T-helper 1 cell treated with Interleukin-12 subunit alpha and Interleukin-12 subunit beta and Interleukin-4 antibody, amounts not matched to agents 30 ng/mL and 1 ng/mL, for 36 hours (primary cell): ENCODE measurements at regions not wholly inside any gene's neighbourhood (a gene's known extent, or its start where the extent isn't known, plus 50 kb on each side); places are given as distances from the start of the nearest gene placed in this dataset.

ENCODE experiments used
- intact Hi-C: fragments of 100-400 bp; cut with micrococcal nuclease; formaldehyde crosslinking; loops from one replicate; pipeline ENCODE4 v1.15.1; 2024

DNA sequence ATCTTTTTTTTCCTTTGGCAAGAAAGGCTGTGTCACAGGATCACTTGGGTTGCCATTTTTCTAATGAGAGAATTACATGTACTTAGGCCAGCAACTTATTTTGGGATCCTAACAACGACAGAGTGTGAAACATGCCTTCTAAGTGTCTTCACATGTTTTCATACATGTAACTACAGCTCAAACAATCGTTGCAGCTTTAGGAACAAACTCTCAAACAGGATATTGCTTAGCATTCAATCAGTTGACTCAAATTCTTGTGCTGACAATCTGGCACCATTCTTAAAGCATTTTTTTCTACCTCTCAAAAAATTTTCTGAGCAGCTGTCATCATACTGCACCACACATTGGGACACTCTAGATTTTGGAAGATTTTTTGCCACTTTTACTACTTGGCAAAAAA, 435.5 kb downstream of the HINT1 start:
- intact Hi-C loops = no loop called here

DNA sequence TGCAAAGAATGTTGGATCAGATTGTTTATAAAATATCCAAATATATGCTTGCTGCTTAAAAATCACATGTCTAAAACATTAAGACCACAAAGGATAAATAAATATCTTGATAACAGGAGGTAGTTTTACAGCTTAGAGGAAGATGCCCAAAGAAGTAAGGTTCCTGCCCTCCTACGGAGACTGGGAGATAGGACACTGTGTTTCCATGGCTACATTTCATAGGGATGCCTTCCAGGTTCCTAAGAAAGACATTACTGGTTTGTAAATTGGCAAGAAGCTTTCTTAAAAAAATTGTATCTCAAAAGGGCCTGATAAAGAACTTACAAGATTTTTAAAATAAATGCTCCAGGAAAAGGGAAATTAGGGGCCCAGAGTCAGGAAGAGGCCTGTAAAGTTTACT, 437.2 kb downstream of the HINT1 start:
- intact Hi-C loops = no loop called here

DNA sequence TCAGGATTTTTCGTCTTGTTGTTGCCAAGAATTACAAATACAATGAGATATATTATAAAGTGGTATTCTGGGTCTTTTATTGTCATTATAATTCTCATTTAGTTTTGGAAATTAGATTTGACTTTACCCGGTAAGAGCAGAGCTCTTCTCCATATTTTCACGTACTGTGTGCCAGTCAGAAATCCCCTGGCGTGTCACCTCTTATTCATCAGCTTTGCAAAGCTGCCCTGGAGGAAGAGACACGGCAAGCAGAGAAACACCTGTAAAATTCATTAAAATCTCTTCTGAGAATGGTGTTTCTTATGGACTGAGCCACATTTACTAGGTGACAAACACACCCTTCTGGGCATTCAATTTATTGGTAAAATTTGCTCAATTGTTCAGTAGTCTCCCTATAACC, 440.4 kb downstream of the HINT1 start:
- intact Hi-C loops = no loop called here

DNA sequence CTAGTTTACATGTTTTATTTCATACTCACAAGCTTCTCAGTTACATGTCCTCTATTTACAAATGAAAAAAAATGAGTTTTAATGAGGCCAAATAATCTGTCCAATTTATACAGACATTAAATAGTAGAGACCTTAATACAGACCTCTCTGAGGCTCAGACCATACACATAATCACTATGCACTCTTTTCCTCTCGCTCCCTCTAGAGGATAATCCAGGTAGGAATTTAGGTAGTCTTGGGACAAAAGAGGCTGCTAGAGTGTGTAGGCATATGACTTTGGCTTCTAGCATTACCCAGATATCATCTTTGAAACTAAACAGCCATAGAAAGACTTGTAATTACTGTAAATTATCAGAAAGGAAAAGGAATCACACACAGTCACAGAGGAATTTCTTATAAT, 444.7 kb downstream of the HINT1 start:
- intact Hi-C loops = no loop called here

DNA sequence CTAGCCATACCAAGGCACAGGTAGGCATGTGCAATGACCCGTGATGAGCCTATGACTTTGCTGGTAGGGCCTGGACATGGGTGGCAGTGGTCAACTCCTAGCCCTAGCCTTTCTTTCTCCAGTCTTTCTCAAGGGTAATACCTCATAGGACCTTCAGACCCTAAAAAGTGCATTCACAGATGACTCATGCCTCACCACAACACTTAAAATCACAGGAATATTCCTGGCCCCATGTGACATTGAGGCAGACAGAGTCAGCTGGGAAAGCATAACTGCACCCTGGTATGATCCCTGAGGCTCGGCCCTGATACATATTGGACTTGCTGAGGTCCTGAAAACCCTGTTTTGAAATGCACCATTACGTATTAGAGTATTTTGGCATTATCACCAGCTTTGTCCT, 449.5 kb downstream of the HINT1 start:
- intact Hi-C loops = no loop called here

DNA sequence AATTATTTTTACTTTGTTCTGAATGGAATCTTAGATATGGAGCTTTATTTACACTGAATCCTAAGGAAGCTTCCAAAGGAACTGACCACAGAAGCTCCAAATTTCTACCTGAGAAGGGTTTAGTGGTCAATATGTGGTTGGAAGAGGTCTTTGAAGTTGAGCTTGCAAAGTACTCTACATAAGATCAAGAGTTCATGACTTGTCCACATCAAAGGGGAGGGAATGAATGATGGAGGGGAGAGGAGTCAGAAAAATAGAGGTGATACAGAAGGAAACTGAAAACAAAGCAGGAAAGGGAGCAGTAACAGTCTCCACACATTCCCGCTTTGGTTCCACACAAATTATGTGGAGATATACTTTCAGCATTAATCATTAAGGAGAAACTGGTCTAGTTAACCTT, 450.9 kb downstream of the HINT1 start:
- intact Hi-C loops = no loop called here

DNA sequence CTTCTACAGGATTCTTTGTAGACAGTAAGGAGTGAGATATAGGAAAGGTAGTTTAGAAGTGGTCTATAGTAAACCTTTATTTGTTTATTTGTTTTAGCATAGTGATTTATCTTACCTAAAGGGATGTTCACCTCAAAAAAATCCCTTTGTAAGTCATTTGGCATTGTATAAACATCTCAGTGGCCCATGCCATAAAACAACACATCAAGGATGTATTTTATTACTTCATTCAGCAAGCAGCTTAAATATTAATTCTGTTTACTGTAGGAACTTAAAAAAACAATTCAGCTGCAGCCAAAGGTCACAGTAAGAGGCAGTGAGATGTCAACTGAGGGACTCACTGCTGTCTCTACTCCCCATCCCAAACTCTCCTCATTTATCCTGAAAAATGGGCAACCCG, 452.7 kb downstream of the HINT1 start:
- intact Hi-C loops = no loop called here

DNA sequence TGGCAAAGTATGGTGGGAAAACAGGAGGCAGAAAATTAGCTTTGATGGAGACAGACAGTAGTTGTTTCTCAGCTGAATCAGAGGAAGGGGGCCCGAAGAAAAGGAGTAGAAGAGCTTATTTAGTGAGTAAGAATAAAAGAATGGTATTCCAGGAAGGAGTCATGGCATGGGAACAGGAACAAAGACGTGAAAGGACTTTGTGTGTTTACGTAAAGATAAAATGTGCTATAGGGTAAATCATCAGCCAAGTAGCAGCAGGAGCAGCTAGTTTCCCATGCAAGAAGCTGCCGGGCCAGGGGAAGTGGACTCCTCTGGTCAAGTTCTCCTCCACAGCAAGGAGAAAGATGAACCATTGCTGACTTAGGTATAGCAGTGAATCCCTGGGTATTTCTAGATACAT, 454.5 kb downstream of the HINT1 start:
- intact Hi-C loops = no loop called here

DNA sequence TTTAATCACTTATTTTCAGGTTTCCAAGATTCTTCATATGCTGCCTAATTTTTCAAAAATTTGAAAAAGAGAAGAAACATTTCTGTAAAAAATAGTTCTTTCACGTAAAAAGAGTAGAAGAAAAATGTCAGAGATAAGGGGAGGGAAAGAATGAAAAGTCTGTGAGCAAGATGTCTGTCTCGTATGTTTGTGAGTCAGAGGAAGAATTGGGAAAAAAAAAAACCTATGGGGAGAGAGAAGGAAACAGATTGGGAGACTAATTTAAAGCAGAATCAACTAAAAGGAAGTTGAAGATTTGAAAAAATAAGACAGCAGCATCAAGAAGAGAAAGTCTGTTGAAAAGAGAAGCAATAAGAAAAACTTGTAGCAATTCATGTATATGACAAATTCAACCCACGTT, 456.3 kb downstream of the HINT1 start:
- intact Hi-C loops = no loop called here

DNA sequence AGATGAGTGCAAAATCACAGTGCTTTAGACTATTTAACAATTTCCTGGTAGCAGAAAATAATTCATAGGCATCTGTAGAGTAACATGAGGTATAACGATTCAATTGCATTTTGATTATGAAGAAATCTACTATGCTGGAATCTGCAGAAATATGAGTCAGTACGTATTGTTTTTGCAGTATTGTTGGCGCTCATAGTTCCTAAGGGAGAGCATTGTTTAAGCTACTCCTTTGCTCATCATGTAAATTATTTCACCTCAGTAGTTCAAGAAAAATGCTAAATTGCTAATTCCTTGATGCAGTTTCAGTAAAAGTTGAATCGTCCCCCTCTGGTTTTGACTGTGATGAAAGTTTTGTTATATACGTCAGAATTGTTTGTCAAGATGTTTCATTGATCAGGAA, 458.4 kb downstream of the HINT1 start:
- intact Hi-C loops = no loop called here

DNA sequence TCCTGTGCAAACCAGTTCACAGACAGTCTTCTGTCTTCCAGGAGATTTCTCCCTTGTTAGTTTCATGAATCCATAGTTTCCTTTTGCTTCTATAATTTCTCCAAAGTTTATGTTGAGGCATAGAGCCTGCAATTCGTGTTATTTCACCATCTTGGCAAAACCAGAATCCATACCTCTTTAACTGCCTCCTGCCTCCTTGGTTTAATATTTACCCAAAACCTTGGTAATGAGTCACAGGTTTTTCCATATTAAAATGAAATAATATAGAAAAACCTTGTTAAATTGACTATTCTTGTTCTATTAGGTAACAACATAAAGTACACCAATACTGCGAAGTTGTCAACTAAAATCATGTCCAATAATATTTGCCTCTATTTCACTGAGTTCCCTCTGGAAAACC, 459.7 kb downstream of the HINT1 start:
- intact Hi-C loops = no loop called here

DNA sequence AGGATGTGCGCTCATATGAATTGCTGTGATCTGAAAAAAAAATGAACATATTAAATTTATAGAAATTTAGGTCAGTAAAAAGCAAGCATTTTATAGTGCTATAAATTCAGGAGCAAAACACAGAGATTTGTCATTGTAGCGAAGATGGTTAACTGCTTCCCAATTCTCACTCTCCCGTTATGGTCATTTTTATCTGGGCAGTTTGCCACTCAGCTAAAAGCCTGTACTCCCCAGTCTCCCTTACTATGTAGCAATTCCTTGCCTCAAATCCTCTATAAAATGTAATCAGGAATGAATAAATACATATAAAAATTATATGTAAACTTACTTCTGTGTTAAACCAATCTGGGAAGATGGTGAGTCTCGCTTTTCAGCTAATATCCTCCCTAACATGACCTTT, 471.5 kb downstream of the HINT1 start:
- intact Hi-C loops = no loop called here

DNA sequence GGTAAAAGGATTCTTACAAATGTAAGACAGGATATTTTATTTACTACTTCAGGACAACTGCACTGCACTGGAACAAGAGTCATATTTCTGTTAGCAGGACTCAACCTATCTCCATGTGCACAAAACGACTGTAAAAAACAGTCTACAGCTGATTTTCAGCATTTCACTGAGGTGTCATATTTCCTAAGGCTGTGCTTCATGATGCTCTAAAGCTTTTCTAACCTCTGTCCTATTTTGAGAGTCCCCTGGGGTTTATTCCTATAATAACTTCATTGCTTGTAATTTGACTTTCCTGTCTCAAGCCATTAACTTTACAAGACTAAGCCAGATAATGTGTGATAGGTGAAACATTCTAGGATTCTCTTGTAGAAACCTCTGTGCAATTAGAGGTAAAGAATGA, 472.3 kb downstream of the HINT1 start:
- intact Hi-C loops = no loop called here

DNA sequence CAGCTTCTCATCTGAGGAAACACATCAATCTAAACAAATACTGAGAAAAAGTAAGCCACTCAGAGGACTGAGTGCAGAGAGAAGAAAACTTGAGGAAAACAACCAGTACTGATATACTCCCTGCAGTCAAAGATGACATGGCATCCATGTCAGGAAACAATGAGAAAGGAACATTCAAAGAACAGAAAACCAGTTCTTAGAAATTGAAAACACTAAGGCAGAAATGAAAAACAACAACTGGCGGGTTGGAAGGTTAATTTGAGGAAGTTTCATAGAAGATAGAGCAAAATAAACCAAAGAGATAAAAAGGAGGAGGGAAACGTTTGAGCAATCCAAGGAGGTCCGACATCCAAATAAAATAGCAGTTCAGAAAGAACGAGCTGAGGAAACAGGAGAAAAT, 475.2 kb downstream of the HINT1 start:
- intact Hi-C loops = no loop called here

DNA sequence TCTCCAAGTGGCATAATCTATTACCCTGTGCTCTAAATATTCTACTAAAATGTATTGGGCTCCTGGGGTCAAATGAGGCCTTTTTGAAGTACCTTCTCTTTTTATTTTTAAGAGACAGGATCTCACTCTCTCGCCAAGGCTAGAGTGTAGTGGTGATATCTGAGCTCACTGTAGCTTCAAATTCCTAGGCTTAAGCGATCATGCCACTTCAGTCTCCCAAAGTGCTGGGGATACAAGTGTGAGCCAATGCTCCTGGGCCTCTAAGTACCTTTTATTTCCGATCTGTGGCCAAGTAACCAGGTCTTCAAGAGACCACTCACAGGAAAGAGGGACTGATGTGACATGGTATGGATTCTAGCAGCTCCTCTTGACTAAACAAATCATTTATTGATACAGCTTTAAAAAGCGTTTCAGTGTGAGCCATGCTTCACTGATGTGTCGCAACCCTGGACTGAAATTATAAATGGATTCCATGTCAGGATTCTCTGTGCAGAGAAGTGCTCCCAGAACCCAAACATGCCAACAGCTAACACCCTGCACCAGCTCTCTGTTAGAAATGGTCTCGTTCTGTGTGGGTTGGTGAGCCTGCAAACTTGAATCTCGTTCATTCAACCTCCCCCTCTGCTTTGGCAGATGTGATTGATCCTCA, 477.8 kb downstream of the HINT1 start:
- intact Hi-C loops = no loop called here

DNA sequence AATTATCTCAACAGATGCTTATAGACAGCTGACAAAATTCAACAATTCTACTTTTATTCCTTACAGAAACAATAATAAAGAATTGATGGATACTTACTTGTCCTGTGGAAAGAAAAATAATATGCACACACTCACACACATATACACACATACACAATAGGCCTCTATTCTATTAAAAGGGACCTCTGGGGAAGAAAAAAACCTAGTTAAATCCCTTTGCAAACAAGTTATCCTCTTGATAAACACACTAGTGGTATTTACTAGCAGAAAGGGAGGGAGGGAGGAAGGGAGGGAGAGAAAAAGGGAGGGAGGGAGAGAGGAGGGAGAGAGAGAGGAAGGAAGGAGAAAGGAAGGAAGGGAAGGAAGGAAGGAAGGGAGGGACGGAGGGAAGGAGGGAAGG, 486.4 kb downstream of the HINT1 start:
- intact Hi-C loops = no loop called here

DNA sequence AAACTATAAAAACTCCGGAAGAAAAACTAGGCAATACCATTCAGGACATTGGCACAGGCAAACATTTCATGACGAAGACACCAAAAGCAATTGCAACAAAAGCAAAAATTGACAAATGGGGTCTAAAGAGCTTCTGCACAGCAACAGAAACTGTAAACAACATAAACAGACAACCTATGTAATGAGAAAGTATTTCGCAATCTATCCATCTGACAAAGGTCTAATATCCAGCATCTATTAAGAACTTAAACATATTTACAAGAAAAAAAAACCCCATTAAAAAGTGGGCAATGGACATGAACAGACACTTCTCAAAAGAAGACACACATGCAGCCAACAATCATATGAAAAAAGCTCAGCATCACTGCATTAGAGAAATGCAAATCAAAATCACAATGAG, 498.6 kb downstream of the HINT1 start:
- intact Hi-C loops = no loop called here

DNA sequence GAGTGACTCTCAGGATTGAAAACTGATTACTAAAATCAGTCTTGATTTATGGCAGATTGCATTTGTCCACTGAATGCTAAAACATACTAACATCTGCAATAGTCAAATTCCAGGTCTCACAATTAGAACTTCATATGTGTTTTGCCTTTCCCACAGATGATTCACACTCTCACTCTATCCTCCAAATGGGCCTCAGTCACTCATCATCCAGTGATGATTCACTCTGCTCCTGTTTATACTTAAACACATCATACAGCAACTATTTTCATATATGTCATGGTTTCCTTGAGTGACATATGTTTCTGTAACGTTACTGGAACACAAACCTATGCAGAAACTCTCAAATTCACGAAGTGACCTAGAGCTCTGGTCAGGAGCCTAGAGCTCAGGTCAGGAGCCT, 512.9 kb downstream of the HINT1 start:
- intact Hi-C loops = no loop called here

DNA sequence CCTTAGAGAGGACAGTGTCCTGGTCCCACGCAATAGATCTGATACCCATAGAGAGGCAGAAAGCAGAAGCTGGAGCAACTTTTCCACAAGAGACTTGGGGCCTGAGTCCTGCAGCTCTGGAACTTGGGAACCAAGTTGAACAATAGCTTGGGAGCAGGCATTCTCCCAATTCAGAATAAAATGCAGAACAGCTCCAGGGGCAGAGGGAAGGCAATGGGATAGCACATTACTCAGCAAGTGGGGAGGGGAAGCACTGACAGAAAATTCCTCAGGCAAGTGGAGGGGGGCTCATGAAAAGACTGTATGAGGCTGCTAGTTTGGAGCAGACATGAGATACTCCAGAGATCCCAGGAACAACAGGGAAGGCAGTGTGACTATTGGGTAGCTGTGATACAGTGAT, 513.6 kb downstream of the HINT1 start:
- intact Hi-C loops = no loop called here

DNA sequence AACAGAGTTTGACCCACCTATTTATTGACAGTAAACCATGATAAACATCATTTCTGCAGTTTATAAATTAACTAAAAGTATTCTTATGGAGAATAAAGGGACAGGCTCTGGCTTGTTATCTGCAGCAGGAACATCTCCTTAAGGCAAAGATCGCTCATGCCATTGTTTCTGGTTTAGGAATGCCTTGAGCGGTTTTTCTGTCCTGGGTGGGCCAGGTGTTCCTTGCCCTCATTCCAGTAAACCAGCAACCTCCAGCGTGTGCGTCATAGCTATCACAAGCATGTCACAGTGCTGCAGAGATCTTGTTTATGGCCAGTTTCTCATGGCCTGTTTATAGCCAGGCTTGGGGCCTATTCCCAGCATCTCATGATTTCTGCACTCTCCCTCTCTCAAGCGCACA, 521.7 kb downstream of the HINT1 start:
- intact Hi-C loops = no loop called here

DNA sequence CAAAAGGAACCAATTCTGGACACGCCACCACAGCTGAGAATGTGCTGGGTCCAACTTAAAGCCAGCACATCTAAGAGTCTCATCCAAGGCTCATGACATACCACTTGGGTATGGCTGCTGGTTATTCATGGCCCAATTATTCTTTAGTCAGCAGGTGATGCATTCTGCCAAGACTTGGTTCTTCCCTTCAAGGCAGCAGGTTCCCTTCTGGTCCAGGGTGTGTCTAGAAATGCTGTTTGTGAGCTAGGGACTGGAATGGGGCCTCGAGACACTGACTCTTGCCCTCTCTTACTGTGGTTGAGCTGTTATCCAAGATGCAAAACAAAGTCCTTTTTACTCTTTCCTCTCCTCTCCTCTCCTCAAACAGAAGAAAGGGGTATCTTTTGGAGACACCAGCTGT, 522.6 kb downstream of the HINT1 start:
- intact Hi-C loops = no loop called here

DNA sequence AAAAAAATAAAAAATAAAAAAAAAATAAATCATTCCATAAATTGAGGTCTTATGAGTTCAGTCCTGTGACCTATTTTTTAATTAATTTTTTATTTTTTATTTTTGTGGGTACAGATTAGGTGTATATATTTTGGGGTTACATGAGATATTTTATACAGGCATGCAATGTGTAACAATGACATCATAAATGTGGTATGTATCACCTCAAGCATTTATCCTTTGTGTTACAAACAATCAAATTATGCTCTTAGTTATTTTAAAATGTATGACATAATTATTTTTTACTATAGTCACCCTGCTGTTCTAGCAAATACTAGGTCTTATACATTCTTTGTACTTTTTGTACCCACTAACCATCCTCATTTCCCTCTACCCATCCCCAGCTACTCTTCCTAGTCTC, 537.9 kb downstream of the HINT1 start:
- intact Hi-C loops = no loop called here

DNA sequence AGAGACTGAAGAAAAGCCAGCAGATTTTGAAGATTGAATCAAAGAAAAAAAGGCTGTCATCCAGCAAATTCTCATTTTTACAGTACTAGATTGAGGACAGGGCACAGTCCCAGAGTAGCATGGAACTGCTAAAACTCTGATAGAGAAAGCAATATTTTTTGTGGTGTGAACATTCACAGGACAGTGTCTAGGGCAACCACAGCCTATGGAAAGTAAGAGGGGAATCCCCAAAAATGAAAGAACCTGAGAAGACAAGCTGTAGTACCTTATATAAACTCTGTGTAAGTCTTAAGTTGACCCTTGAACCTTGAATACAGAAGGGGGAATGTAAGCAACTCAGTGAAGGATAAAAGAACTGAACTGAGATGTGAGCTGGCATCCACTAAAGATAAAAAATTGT, 540.3 kb downstream of the HINT1 start:
- intact Hi-C loops = no loop called here

DNA sequence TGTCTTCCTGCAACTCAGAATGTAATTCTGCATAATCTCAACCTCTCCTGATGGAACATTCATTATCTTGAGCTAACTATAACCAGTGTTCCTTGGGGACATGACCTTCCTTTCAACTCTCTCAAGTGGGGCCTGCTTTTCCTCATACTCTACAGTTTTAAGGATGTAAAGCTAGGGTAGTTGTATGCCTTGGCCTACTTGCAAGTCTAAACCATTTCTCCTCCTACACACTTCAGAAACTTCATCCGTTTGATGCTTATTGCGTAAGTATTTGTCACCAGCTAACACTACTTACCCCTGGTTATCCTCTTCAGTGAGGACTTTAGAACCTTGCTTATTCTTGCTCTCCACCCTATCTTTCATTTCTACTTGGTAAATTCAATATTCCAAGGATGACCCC, 548.9 kb downstream of the HINT1 start:
- intact Hi-C loops = no loop called here
